ENCODE measurements at regions not wholly inside any gene's neighbourhood (a gene's known extent, or its start where the extent isn't known, plus 50 kb on each side); places are given as distances from the start of the nearest gene placed in this dataset.
A peak's percentile ranks its signal among the peaks of the same experiment; 100 is the strongest.

DNA sequence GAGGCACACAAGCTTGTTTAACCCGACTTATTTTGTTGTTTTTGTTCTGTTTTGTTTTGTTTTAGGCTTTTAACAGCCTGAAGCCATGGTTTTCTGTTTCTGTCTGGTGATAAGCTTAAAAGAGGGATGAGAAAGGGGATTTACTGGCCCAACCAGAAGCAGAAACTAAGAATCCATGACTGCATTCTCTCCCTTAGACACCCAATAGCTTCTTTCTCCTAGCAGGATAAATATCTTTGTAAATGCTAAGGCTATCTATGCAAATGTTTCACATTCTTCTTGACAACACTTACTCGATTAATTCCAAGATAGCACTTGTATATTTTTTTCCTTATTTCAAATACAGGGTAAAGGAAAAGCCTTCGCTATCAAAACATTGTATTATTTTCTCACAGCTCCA is 53.7 kb upstream of the SMAD1 start:
- ATAC-seq (replicated peaks; ENCODE audit: extremely low read depth, poor library complexity, severe bottlenecking) (no peak), DNase-seq (ENCODE audit: low spot score in 2 of 2) (no peak)
- H3K4me3 Mint-ChIP-seq: no peak overlapping the region
- peaks cover 6% of the 10 kb centered on the region for H3K9me3 Mint-ChIP-seq
- H3K27ac Mint-ChIP-seq (ENCODE audit: low read depth): no peak overlapping the region
- H3K27me3 Mint-ChIP-seq: peaks cover 32% of the 10 kb centered on the region
- no peaks in the 10 kb centered on the region for H3K36me3 Mint-ChIP-seq (ENCODE audit: insufficient read depth)
- no peaks in the 10 kb centered on the region for H3K4me1 Mint-ChIP-seq

GRCh38 chr4:145427221-145427620 is 54.4 kb upstream of the SMAD1 start:
- Mint-ChIP-seq H3K4me1 (no peaks in the 10 kb centered on the region), H3K27ac (ENCODE audit: low read depth) (no peak overlapping the region), H3K9me3 (peaks cover 6% of the 10 kb centered on the region), H3K36me3 (ENCODE audit: insufficient read depth) (no peaks in the 10 kb centered on the region), H3K27me3 (peaks cover 24% of the 10 kb centered on the region), H3K4me3 (no peak overlapping the region)
- ATAC-seq (replicated peaks; ENCODE audit: extremely low read depth, poor library complexity, severe bottlenecking) (no peak), DNase-seq (ENCODE audit: low spot score in 2 of 2) (no peak)

GRCh38 chr4:145423017-145423708 is 58.5 kb upstream of the SMAD1 start:
- no peak overlapping the region for H3K27ac Mint-ChIP-seq (ENCODE audit: low read depth)
- H3K27me3 Mint-ChIP-seq: peaks cover 8% of the 10 kb centered on the region
- ATAC-seq (replicated peaks; ENCODE audit: extremely low read depth, poor library complexity, severe bottlenecking) (no peak), DNase-seq (ENCODE audit: low spot score in 2 of 2) (no peak)
- H3K36me3 Mint-ChIP-seq (ENCODE audit: insufficient read depth): no peaks in the 10 kb centered on the region
- H3K4me3 Mint-ChIP-seq: no peak overlapping the region
- no peaks in the 10 kb centered on the region for H3K4me1 Mint-ChIP-seq
- H3K9me3 Mint-ChIP-seq: peaks cover 6% of the 10 kb centered on the region

DNA sequence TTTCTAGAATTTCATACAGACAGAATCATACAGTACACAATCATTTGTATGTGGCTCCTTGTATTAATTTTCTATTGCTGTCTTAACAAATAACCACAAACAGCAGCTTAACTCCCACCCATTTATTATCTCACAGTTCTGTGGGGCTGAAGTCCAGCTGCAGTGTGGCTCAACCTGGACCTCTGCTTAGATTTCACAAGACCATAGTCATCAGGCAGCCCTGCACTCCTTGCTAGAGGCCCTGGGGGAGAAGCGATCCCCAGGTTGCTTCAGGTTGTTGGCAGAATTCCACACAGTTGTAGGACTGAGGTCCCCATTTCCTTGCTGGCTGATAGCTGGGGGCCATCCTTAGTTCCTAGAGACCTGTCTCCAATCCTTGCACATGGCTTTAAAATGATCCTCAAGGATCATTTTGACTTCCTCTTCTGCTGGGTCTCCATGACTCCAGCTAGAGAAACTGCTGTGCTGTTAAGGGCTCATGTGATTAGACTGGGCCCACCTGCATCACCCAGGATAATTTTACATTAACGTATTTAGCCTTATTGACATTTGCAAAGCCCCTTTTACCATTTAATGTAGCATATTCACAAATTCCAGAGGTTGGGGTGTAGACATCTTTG is 60.9 kb upstream of the SMAD1 start:
- no peak for ATAC-seq (replicated peaks; ENCODE audit: extremely low read depth, poor library complexity, severe bottlenecking)
- no peak for DNase-seq (ENCODE audit: low spot score in 2 of 2)
- Mint-ChIP-seq H3K36me3 (ENCODE audit: insufficient read depth) (no peaks in the 10 kb centered on the region), H3K27me3 (peaks cover 7% of the 10 kb centered on the region), H3K4me3 (no peak overlapping the region), H3K27ac (ENCODE audit: low read depth) (no peak overlapping the region), H3K4me1 (no peaks in the 10 kb centered on the region), H3K9me3 (peaks cover 6% of the 10 kb centered on the region)

DNA sequence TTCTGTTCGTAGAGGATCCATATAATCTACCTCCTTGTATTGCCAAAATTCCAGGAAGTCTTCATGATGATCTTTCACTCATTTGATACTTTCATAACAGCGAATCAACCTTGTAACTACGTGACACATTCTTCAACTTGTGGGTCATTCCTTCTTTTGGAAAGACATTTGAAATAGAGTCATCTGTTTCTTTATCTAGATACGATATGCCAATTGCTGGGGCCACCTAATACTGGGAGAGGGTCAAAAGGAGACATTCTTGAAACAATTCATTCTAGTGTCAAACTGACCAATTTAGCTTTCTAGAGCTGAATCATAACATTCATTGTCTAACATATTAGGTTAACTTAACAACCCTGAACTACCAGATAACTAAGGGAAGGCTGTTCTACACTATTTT is 62.9 kb upstream of the SMAD1 start:
- no peak for ATAC-seq (replicated peaks; ENCODE audit: extremely low read depth, poor library complexity, severe bottlenecking)
- Mint-ChIP-seq H3K27me3 (peaks cover 19% of the 10 kb centered on the region), H3K4me3 (no peak overlapping the region), H3K36me3 (ENCODE audit: insufficient read depth) (no peaks in the 10 kb centered on the region), H3K4me1 (no peaks in the 10 kb centered on the region), H3K9me3 (no peaks in the 10 kb centered on the region), H3K27ac (ENCODE audit: low read depth) (no peak overlapping the region)
- DNase-seq (ENCODE audit: low spot score in 2 of 2): no peak

DNA sequence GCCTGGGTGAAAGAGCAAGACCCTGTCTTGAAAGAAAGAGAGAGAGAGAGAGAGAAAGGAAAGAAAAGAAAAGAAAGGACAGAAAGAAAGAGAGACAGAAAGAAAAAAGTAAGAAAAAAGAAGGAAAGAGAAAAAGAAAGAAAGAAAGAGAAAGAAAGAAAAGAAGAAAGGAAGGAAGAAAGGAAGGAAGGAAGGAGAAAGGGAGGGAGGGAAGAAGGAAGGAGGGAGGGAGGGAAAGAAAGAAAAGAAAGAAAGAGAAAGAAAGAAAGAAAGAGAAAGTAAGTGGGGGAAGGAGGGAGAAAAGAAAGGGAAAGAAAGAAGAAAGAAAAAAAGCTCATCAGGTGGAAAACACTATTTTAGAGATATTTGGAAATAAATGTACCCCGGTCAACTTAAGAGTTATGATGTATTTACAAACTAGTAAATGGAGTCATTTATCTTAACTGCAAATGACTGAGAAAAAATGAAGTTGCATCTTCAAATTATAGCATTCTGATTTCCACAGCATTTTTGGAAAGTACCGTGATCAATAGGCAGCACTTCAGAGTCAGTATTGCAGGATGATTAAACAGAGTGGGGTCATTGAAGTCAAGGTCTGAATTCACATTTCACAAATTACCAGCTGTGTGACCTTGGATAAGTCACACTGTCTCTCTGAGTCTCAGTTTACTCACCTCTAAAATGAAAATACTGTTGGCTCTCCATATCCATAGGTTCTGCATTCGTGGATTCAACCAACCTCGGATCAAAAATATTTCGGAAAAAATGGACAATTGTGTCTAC is 64.1 kb upstream of the SMAD1 start:
- Mint-ChIP-seq H3K27ac (ENCODE audit: low read depth) (peak overlapping the region; percentile 4), H3K4me3 (no peak overlapping the region), H3K36me3 (ENCODE audit: insufficient read depth) (no peaks in the 10 kb centered on the region), H3K4me1 (no peaks in the 10 kb centered on the region), H3K27me3 (peaks cover 23% of the 10 kb centered on the region), H3K9me3 (no peaks in the 10 kb centered on the region)
- DNase-seq (ENCODE audit: low spot score in 2 of 2) (no peak), ATAC-seq (replicated peaks; ENCODE audit: extremely low read depth, poor library complexity, severe bottlenecking) (no peak)

- Mint-ChIP-seq H3K4me1 (no peaks in the 10 kb centered on the region), H3K4me3 (no peak overlapping the region), H3K27me3 (peaks cover 39% of the 10 kb centered on the region), H3K27ac (ENCODE audit: low read depth) (no peak overlapping the region), H3K9me3 (no peaks in the 10 kb centered on the region), H3K36me3 (ENCODE audit: insufficient read depth) (no peaks in the 10 kb centered on the region)
- no peak for DNase-seq (ENCODE audit: low spot score in 2 of 2)
- ATAC-seq (replicated peaks; ENCODE audit: extremely low read depth, poor library complexity, severe bottlenecking): no peak
These were observed 66.8 kb upstream of the SMAD1 start for GRCh38 chr4:145414841-145415240.

- Mint-ChIP-seq H3K4me3 (no peak overlapping the region), H3K27me3 (peaks cover 39% of the 10 kb centered on the region), H3K36me3 (ENCODE audit: insufficient read depth) (no peaks in the 10 kb centered on the region), H3K4me1 (no peaks in the 10 kb centered on the region), H3K27ac (ENCODE audit: low read depth) (no peak overlapping the region), H3K9me3 (no peaks in the 10 kb centered on the region)
- ATAC-seq (replicated peaks; ENCODE audit: extremely low read depth, poor library complexity, severe bottlenecking) (no peak), DNase-seq (ENCODE audit: low spot score in 2 of 2) (no peak)
These were observed 67.4 kb upstream of the SMAD1 start for GRCh38 chr4:145414226-145414625.

- Mint-ChIP-seq H3K4me3 (no peak overlapping the region), H3K9me3 (no peaks in the 10 kb centered on the region), H3K36me3 (ENCODE audit: insufficient read depth) (no peaks in the 10 kb centered on the region), H3K27ac (ENCODE audit: low read depth) (no peak overlapping the region), H3K4me1 (no peaks in the 10 kb centered on the region), H3K27me3 (peaks cover 21% of the 10 kb centered on the region)
- no peak for ATAC-seq (replicated peaks; ENCODE audit: extremely low read depth, poor library complexity, severe bottlenecking)
- DNase-seq (ENCODE audit: low spot score in 2 of 2): no peak
These were observed 74.7 kb upstream of the SMAD1 start for GRCh38 chr4:145406970-145407369.

DNA sequence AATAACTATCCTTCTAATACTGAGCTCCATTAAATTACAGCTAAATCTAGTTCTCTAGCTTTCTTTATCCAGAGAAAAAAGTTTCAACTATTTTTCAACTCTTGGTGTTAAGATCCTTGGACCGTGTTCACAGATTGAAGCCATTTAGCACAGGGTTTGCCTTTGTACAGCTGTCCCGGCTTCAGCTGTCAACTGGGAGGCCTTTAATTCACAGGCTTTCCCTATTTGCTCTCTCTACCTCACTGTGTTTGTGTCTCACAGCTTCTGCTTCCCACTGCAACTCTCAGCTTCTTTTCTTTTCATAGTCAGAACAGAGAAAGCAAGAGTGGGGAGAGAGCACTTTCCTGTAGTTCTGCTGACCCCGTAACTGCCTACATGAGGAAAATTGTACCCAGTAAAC is 76.9 kb upstream of the SMAD1 start:
- no peaks in the 10 kb centered on the region for H3K36me3 Mint-ChIP-seq (ENCODE audit: insufficient read depth)
- H3K9me3 Mint-ChIP-seq: no peaks in the 10 kb centered on the region
- DNase-seq (ENCODE audit: low spot score in 2 of 2) (no peak), ATAC-seq (replicated peaks; ENCODE audit: extremely low read depth, poor library complexity, severe bottlenecking) (no peak)
- H3K27ac Mint-ChIP-seq (ENCODE audit: low read depth): no peak overlapping the region
- peaks cover 30% of the 10 kb centered on the region for H3K27me3 Mint-ChIP-seq
- no peak overlapping the region for H3K4me3 Mint-ChIP-seq
- no peaks in the 10 kb centered on the region for H3K4me1 Mint-ChIP-seq

GRCh38 chr4:145396581-145396980 is 85.1 kb upstream of the SMAD1 start:
- ATAC-seq (replicated peaks; ENCODE audit: extremely low read depth, poor library complexity, severe bottlenecking) (no peak), DNase-seq (ENCODE audit: low spot score in 2 of 2) (no peak)
- Mint-ChIP-seq H3K27me3 (peaks cover 23% of the 10 kb centered on the region), H3K4me3 (no peak overlapping the region), H3K27ac (ENCODE audit: low read depth) (no peak overlapping the region), H3K9me3 (no peaks in the 10 kb centered on the region), H3K36me3 (ENCODE audit: insufficient read depth) (no peaks in the 10 kb centered on the region), H3K4me1 (no peaks in the 10 kb centered on the region)

- Mint-ChIP-seq H3K9me3 (no peaks in the 10 kb centered on the region), H3K27me3 (peaks cover 46% of the 10 kb centered on the region), H3K4me3 (no peak overlapping the region), H3K4me1 (no peaks in the 10 kb centered on the region), H3K36me3 (ENCODE audit: insufficient read depth) (no peaks in the 10 kb centered on the region), H3K27ac (ENCODE audit: low read depth) (no peak overlapping the region)
- DNase-seq (ENCODE audit: low spot score in 2 of 2) (no peak), ATAC-seq (replicated peaks; ENCODE audit: extremely low read depth, poor library complexity, severe bottlenecking) (no peak)
These were observed 91.1 kb upstream of the SMAD1 start for GRCh38 chr4:145390571-145390970.

DNA sequence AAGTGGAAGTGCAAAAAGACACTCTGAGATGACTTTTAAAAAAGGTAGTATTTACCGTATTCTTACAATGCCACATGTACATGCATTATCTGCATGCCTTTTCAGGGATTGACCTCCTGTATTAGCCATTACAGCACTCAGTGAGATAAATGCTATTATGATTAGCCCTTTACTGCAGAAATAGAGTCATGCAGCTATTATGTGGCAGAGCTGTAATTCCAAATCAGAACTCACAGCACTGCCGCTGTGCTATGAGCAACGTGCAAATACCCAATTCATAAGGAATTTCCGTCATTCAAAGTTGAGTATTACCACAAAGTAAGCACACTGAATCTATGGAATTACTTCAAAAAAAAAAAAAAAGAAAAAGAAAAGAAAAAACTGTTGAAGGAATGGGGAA is 92.1 kb upstream of the SMAD1 start:
- no peaks in the 10 kb centered on the region for H3K4me1 Mint-ChIP-seq
- ATAC-seq (replicated peaks; ENCODE audit: extremely low read depth, poor library complexity, severe bottlenecking): no peak
- peaks cover 56% of the 10 kb centered on the region for H3K27me3 Mint-ChIP-seq
- H3K36me3 Mint-ChIP-seq (ENCODE audit: insufficient read depth): no peaks in the 10 kb centered on the region
- H3K4me3 Mint-ChIP-seq: no peak overlapping the region
- peaks cover 1% of the 10 kb centered on the region for H3K9me3 Mint-ChIP-seq
- DNase-seq (ENCODE audit: low spot score in 2 of 2): no peak
- H3K27ac Mint-ChIP-seq (ENCODE audit: low read depth): no peak overlapping the region
